Motor neuron (in vitro differentiated cells): ENCODE measurements at regions not wholly inside any gene's neighbourhood (a gene's known extent, or its start where the extent isn't known, plus 50 kb on each side); places are given as distances from the start of the nearest gene placed in this dataset.

Source experiments
- ATAC-seq, 8 experiments: fragments of 200-7000 bp; cut with Tn5 transposase; replicated peaks in 6 of 8; 2 replicates each; pipeline ENCODE4 v1.8.0; 2021; ENCODE audit warnings: mild to moderate bottlenecking in 8 of 8, moderate library complexity in 8 of 8
- H3K27ac ChIP-seq, 2 donors: fragments of 250-450 bp; sonication (Bioruptor Pico); 2 replicates each; pipeline ENCODE4 v1.9.0; 2021; ENCODE audit warnings: antibody characterized with exemption in 2 of 2, mild to moderate bottlenecking in 2 of 2, moderate library complexity in 1 of 2
- H3K4me1 ChIP-seq, 2 donors: fragments of 250-450 bp; sonication (Bioruptor Pico); replicated peaks in 1 of 2; 2 replicates each; pipeline ENCODE4 v1.6.1; 2021; ENCODE audit warnings: antibody characterized with exemption in 2 of 2, mild to moderate bottlenecking in 2 of 2, moderate library complexity in 1 of 2
- H3K4me3 ChIP-seq, 5 donors: fragments of 250-450 bp; sonication (Bioruptor Pico); 2 replicates each; pipeline ENCODE4 v1.9.0; 2021; ENCODE audit warnings: antibody characterized with exemption in 5 of 5, mild to moderate bottlenecking in 5 of 5, moderate library complexity in 4 of 5
- WGBS, 10 experiments: fragments of 450-650 bp; shearing (Covaris generic); methylation state at CpG; one replicate each; pipeline ENCODE4 v1.0.0; 2022; 5-methylcytosine and 5-hydroxymethylcytosine counted together
- in situ Hi-C, 9 experiments: fragments of 400-800 bp; cut with MboI; loops; one replicate each; pipeline ENCODE4 v1.15.0; 2021; ENCODE audit warnings: low sequenced_read_pairs in 9 of 9, low pct_unique_long_range_greater_than_20kb in 2 of 9; ENCODE audit not compliant: unreplicated experiment in 9 of 9

- Histone ChIP-seq H3K4me1 (peaks cover 0 to 4% of the 10 kb centered on the region in 2 donors), H3K27ac (no peak overlapping the region), H3K4me3 (no peak overlapping the region)
- ATAC-seq: peak in 4 of 8 experiments; percentile 29 to 77 (median 71)
- 6 to 63% (median 22%) methylated on average over 1 to 4 of the region's 4 CpGs for WGBS, 10 experiments
- in situ Hi-C loops: no loop called here
Observed at GRCh38 chr2:34408100-34408499, 809.0 kb upstream of the FAM98A start.

GRCh38 chr2:34403512-34403911 lies 804.4 kb upstream of the FAM98A start:
- Histone ChIP-seq H3K4me1 (peaks cover 0 to 4% of the 10 kb centered on the region in 2 donors), H3K27ac (no peak overlapping the region), H3K4me3 (no peak overlapping the region)
- no peak for ATAC-seq
- 6 to 100% (median 93%) methylated on average over 1 to 2 of the region's 2 CpGs; no CpG with 5 or more reads in 1 of the 10 experiments for WGBS, 10 experiments
- in situ Hi-C loops: no loop called here

DNA sequence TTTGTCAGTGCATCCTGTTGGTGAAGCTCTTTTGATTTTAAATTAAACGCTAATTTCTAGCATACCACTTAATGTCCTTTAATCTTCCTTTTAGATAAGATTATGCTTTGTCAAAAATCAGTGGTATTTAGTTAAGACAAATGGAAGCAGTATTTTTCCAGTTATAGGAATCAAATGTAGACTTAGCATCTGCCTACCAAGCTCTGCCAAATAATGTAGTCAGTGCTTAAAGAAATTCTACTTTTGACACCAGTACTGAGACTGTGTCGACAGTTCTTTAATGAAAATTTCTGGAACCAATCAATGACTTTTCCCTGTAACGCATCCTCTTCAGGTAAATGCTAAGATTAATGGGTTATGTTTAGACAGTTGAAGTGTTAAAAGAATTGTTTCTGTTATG lies 803.3 kb upstream of the FAM98A start:
- Histone ChIP-seq H3K4me3 (no peak overlapping the region), H3K4me1 (peaks cover 0 to 2% of the 10 kb centered on the region in 2 donors), H3K27ac (no peak overlapping the region)
- no peak for ATAC-seq
- in situ Hi-C loops: no loop called here
- WGBS, 10 experiments: 7 to 100% (median 84%) methylated on average over 1 to 3 of the region's 3 CpGs

DNA sequence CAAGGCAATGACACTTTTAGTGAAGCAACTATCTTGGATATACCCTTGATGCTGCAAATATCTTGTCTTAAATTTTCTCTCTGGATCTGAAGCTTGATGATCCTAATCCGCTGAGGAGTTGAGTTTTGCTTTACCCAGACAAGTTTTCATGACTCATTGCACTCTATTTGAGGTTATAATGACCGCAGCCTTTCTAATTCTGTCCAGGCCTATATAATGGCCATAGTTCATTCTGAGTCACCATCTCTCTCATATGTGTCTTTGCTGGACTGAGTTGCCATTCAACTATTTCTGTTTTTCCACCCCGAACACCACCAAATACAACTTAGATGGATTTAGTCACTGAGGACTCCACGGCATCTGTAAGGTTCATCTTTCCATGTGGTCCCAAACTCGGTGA lies 802.1 kb upstream of the FAM98A start:
- H3K4me1 ChIP-seq: no peaks in the 10 kb centered on the region
- 10 to 97% (median 89%) methylated on average over 1 to 4 of the region's 5 CpGs; no CpG with 5 or more reads in 5 of the 10 experiments for WGBS, 10 experiments
- in situ Hi-C loops: no loop called here
- ATAC-seq: no peak
- no peak overlapping the region for H3K27ac ChIP-seq
- no peak overlapping the region for H3K4me3 ChIP-seq

DNA sequence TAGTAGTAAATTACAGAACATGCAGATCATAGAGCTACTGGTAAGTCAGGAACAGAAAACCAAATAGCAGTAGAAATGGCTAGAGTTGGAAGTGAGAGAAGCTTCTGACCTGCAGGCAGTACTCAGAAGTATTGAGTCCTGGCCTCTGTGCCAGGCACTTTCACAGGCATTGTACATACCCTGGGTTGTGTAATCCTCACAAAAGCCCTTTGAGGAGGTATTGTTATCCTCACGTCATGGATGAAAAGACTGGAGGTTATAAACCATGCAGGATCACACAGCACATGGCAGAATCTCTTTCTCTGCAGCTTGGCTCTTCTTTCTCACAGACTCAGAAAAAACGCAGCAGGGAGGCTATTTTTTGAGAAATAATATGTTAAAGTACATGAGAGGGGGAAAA lies 789.3 kb upstream of the FAM98A start:
- H3K4me3 ChIP-seq: no peak overlapping the region
- in situ Hi-C loops: no loop called here
- WGBS, 10 experiments: 0 to 21% (median 13%) methylated on average over 1 to 2 of the region's 2 CpGs; no CpG with 5 or more reads in 3 of the 10 experiments
- no peaks in the 10 kb centered on the region for H3K4me1 ChIP-seq
- ATAC-seq: peak in 5 of 8 experiments; percentile 39 to 84 (median 63)
- no peak overlapping the region for H3K27ac ChIP-seq

DNA sequence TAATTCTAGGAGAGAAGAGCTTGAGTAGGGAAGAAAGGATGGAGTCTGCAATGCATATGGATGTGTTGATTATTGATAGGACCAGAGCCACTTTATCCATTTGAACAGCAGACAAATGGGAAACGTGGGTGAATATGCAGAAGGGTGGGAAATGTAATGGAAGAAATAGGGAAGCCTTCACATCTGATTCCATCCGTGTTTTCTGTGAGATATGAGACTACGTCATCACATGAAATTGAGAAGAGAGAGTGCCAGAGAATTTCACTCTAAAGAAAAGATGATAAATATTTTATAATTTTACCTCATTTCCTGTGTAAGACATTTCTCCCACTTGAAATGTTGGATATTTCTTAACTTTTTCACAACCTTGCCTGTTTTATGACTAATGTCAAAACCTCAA lies 788.4 kb upstream of the FAM98A start:
- no peaks in the 10 kb centered on the region for H3K4me1 ChIP-seq
- no peak for ATAC-seq
- no peak overlapping the region for H3K27ac ChIP-seq
- H3K4me3 ChIP-seq: no peak overlapping the region
- 9 to 100% (median 89%) methylated on average over 2 to 3 of the region's 3 CpGs for WGBS, 10 experiments
- in situ Hi-C loops: no loop called here

DNA sequence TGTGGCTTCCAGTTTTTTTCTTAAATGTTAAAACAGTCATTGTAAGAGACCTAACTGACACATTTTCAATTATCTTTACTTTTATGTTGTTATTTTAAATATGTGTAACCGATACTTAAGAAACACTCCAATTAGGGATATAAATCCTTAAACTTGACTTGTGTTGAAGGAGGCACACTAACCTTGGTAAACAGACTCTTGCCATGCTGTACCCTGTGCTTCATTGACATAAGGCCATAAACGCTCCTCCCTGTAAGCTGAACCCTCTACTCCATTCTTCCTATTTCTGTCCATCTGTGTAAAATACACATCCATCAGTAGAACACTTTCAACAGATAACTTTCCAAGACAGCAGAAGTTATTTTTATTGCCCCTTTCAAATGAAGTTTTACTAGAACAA lies 780.5 kb upstream of the FAM98A start:
- no peak for ATAC-seq
- H3K4me1 ChIP-seq: no peaks in the 10 kb centered on the region
- H3K27ac ChIP-seq: no peak overlapping the region
- WGBS, 10 experiments: 0 to 90% (median 52%) methylated on average over 1 to 2 of the region's 2 CpGs; no CpG with 5 or more reads in 2 of the 10 experiments
- H3K4me3 ChIP-seq: no peak overlapping the region
- in situ Hi-C loops: no loop called here

GRCh38 chr2:34373586-34374233 lies 774.6 kb upstream of the FAM98A start:
- H3K27ac ChIP-seq: no peak overlapping the region
- no peaks in the 10 kb centered on the region for H3K4me1 ChIP-seq
- in situ Hi-C loops: no loop called here
- WGBS, 10 experiments: 8 to 100% (median 86%) methylated on average over 2 to 4 of the region's 4 CpGs
- H3K4me3 ChIP-seq: no peak overlapping the region
- ATAC-seq: no peak

- Histone ChIP-seq H3K4me3 (no peak overlapping the region), H3K4me1 (no peaks in the 10 kb centered on the region), H3K27ac (no peak overlapping the region)
- in situ Hi-C loops: no loop called here
- 0 to 33% methylated on average over 1 of the region's 2 CpGs; no CpG with 5 or more reads in 8 of the 10 experiments for WGBS, 10 experiments
- no peak for ATAC-seq
Observed at GRCh38 chr2:34372967-34373366, 773.9 kb upstream of the FAM98A start.

DNA sequence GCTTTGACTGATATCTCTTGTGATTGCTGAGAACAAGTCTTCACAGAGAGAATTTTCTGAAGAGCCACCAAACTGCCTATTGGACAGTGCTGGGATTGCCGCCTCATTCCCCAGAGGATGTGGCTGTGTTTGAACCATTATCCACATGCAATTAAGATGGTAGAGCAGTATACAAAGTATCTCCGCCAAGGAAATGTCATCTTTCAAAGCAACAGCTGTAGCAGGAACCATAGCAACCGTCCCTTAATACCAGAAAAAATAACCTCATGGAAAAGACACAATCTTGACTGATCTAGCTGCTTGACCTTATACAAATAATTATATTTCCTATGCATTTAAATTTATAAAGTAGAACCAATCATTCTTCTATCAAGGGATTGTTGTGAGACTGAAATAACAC lies 772.6 kb upstream of the FAM98A start:
- Histone ChIP-seq H3K4me3 (no peak overlapping the region), H3K4me1 (peaks cover 5% of the 10 kb centered on the region in 2 donors), H3K27ac (no peak overlapping the region)
- no peak for ATAC-seq
- WGBS, 10 experiments: 0 to 100% (median 86%) methylated on average over 1 to 3 of the region's 3 CpGs; no CpG with 5 or more reads in 1 of the 10 experiments
- in situ Hi-C loops: no loop called here

GRCh38 chr2:34368304-34368703 lies 769.2 kb upstream of the FAM98A start:
- no peak overlapping the region for H3K27ac ChIP-seq
- peaks cover 17 to 22% of the 10 kb centered on the region in 2 donors for H3K4me1 ChIP-seq
- no peak overlapping the region for H3K4me3 ChIP-seq
- WGBS, 10 experiments: 0 to 88% (median 73%) methylated on average over 1 of the region's 1 CpG; no CpG with 5 or more reads in 6 of the 10 experiments
- ATAC-seq: no peak
- in situ Hi-C loops: no loop called here

DNA sequence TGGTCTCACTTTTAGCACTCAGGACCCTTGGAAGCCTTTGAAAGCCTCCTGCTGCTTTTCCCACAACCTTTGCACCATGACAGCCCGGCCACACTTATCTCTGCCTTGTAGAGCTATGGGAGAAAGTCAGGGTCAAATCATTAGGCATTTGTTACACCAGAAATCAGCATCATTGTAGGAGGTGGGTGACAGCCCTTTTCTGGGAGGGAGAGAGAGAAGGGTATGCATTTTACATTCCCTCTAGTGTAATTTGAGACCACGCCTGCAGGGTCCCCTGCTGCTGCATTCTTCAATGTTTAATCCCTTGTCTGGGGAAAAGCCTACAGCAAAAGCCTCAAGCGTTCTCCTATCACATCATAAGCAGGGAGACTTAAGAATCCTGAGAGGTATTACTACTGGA lies 766.8 kb upstream of the FAM98A start:
- ATAC-seq: peak in 6 of 8 experiments; percentile 38 to 78 (median 72)
- H3K4me1 ChIP-seq: peaks cover 17 to 23% of the 10 kb centered on the region in 2 donors
- H3K4me3 ChIP-seq: no peak overlapping the region
- H3K27ac ChIP-seq: no peak overlapping the region
- in situ Hi-C loops: no loop called here
- WGBS, 10 experiments: 0 to 10% (median 0%) methylated on average over 1 to 3 of the region's 3 CpGs; no CpG with 5 or more reads in 2 of the 10 experiments

DNA sequence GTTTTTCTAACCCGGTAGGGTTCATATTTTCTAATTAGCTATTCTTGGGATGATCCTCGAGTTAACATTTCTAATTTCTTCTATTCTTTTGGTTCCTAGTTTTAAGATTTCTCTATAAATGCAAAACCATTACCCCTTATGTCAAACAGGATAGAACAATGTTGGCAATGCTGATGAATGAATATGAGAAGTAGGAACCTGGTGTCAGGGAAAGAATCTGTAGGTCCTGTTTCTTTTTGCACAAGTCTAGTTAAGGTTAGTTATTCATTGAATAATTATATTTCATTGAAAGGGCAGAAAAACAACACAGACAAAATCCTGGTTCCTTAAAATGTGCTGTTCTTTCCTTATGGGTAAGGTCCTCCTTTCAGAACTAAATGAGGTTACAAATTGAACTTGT lies 766.4 kb upstream of the FAM98A start:
- no peak overlapping the region for H3K27ac ChIP-seq
- in situ Hi-C loops: no loop called here
- no peak overlapping the region for H3K4me3 ChIP-seq
- peaks cover 17 to 23% of the 10 kb centered on the region in 2 donors for H3K4me1 ChIP-seq
- ATAC-seq: no peak
- 0 to 67% (median 50%) methylated on average over 1 to 2 of the region's 2 CpGs; no CpG with 5 or more reads in 1 of the 10 experiments for WGBS, 10 experiments

GRCh38 chr2:34353509-34354113 lies 754.5 kb upstream of the FAM98A start:
- no peak overlapping the region for H3K27ac ChIP-seq
- H3K4me3 ChIP-seq: no peak overlapping the region
- WGBS, 10 experiments: 0 to 85% (median 51%) methylated on average over 1 to 2 of the region's 2 CpGs
- in situ Hi-C loops: no loop called here
- peaks cover 0 to 3% of the 10 kb centered on the region in 2 donors for H3K4me1 ChIP-seq
- ATAC-seq: peak in 1 of 8 experiments; percentile 71
